Caco-2 (cell line): ENCODE measurements at regions not wholly inside any gene's neighbourhood (a gene's known extent, or its start where the extent isn't known, plus 50 kb on each side); places are given as distances from the start of the nearest gene placed in this dataset.

Source experiments
- BruUV-seq: library from RNA; stranded (reverse); fragments of 400-500 nt; replicated peaks from 2 replicates; lab custom pipeline; 2021; lab: Mats Ljungman, UMichigan
- CTCF ChIA-PET: fragments of 300-600 bp; sonication (Branson Sonifier 250); formaldehyde crosslinking; loops from one replicate; lab custom pipeline; 2022; ENCODE audit warnings: antibody characterized with exemption; lab: Charles Lee
- POLR2A ChIA-PET: fragments of 300-600 bp; sonication (Branson Sonifier 250); formaldehyde crosslinking; loops from one replicate; lab custom pipeline; 2022; ENCODE audit warnings: antibody characterized with exemption; lab: Charles Lee
- DNase-seq, 2 experiments: peaks; one replicate each; pipeline versions ENCODE4 v3.0.0 to v3.0.0-alpha.2; 2020 to 2022
- H3K27me3 ChIP-seq: replicated peaks from 2 replicates; pipeline ENCODE4 v1.6.0; 2011; ENCODE audit warnings: low read length; ENCODE audit not compliant: control insufficient read depth, insufficient read depth
- H3K36me3 ChIP-seq: 2 replicates; pipeline ENCODE4 v1.5.1; 2011; ENCODE audit warnings: low read length; ENCODE audit not compliant: control insufficient read depth, insufficient read depth
- H3K4me1 ChIP-seq: fragments of 250-450 bp; sonication (Bioruptor Pico); 2 replicates; pipeline ENCODE4 v1.5.1; 2020; ENCODE audit warnings: mild to moderate bottlenecking
- H3K4me3 ChIP-seq: 2 replicates; pipeline ENCODE4 v1.5.1; 2011; ENCODE audit warnings: low read depth, mild to moderate bottlenecking, control low read depth, low read length
- H3K9me3 ChIP-seq: fragments of 250-450 bp; sonication (Bioruptor Pico); 2 replicates; pipeline ENCODE4 v1.5.1; 2020; ENCODE audit warnings: mild to moderate bottlenecking, moderate library complexity
- H3K27ac Mint-ChIP-seq: one replicate; pipeline ENCODE4 v1.8.0; 2022; ENCODE audit warnings: mixed read lengths; ENCODE audit not compliant: unreplicated experiment
- H3K27me3 Mint-ChIP-seq: one replicate; pipeline ENCODE4 v1.8.0; 2022; ENCODE audit warnings: mixed read lengths; ENCODE audit not compliant: insufficient read depth, unreplicated experiment
- H3K36me3 Mint-ChIP-seq: one replicate; pipeline ENCODE4 v1.8.0; 2022; ENCODE audit warnings: mild to moderate bottlenecking, mixed read lengths; ENCODE audit not compliant: insufficient read depth, unreplicated experiment
- H3K4me1 Mint-ChIP-seq: one replicate; pipeline ENCODE4 v1.8.0; 2022; ENCODE audit warnings: low read depth, mixed read lengths; ENCODE audit not compliant: unreplicated experiment
- H3K4me3 Mint-ChIP-seq: one replicate; pipeline ENCODE4 v1.8.0; 2022; ENCODE audit warnings: mild to moderate bottlenecking, moderate library complexity, mixed read lengths; ENCODE audit not compliant: unreplicated experiment
- H3K9me3 Mint-ChIP-seq: one replicate; pipeline ENCODE4 v1.8.0; 2022; ENCODE audit warnings: mixed read lengths; ENCODE audit not compliant: unreplicated experiment
- CTCF ChIP-seq, 2 experiments: fragments of 200-600 bp in 1 of 2; IDR thresholded peaks; 1 replicate in 1 of 2; 2 replicates in 1 of 2; pipeline versions ENCODE4 v1.5.1 to v1.8.0; 2011 to 2022; ENCODE audit warnings: antibody characterized with exemption in 1 of 2, control low read depth in 1 of 2, inconsistent platforms in 1 of 2, low read depth in 1 of 2, low read length in 1 of 2, mild to moderate bottlenecking in 1 of 2, moderate library complexity in 1 of 2; ENCODE audit not compliant: insufficient read depth in 1 of 2, severe bottlenecking in 1 of 2, unreplicated experiment in 1 of 2
- intact Hi-C: fragments of 100-400 bp; cut with micrococcal nuclease; formaldehyde crosslinking; loops from one replicate; pipeline ENCODE4 v1.10.0; 2022; ENCODE audit not compliant: unreplicated experiment

DNA sequence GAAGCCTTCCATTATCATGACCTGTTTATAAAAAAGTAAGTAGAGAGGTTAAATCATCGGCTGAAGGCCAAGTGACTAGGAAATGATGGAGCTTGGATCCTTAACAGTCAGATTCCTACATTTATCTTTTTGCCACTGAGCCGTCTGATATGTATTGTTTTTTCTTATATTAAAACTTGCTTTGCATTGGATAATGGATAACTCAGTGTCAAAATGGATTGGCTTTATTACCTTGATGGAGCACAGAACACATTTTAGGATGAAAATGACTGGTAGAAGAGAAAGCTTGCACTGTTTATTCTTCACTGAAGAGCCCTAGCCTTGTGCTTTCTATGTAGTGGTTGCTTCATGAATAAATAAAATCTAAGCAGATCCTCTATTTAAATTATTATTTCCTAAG lies 54.2 kb upstream of the TSPAN5 start:
- Mint-ChIP-seq H3K27ac (no peak overlapping the region), H3K36me3 (no peaks in the 10 kb centered on the region), H3K27me3 (no peaks in the 10 kb centered on the region), H3K9me3 (peaks cover 30% of the 10 kb centered on the region), H3K4me1 (peaks cover 6% of the 10 kb centered on the region), H3K4me3 (no peak overlapping the region)
- Histone ChIP-seq H3K4me3 (no peak overlapping the region), H3K27me3 (no peaks in the 10 kb centered on the region), H3K36me3 (no peaks in the 10 kb centered on the region), H3K4me1 (peaks cover 14% of the 10 kb centered on the region), H3K9me3 (peaks cover 7% of the 10 kb centered on the region; the same call in 1 of the 2 replicates)
- no peak for TF ChIP-seq CTCF (IDR thresholded peaks at IDR 0.05; ENCODE audit: insufficient read depth in 1 of 2, low read depth in 1 of 2, low read length in 1 of 2, severe bottlenecking in 1 of 2, unreplicated experiment in 1 of 2)
- intact Hi-C loops: no loop called here
- no TSS peak for BruUV-seq
- DNase-seq: no peak
- POLR2A ChIA-PET: no interaction called here
- CTCF ChIA-PET: no interaction called here

GRCh38 chr4:98711526-98711925 lies 53.1 kb upstream of the TSPAN5 start:
- H3K4me3 Mint-ChIP-seq: no peak overlapping the region

GRCh38 chr4:98710831-98711230 lies 52.4 kb upstream of the TSPAN5 start:
- Histone ChIP-seq H3K4me1 (peaks cover 14% of the 10 kb centered on the region), H3K4me3 (no peak overlapping the region), H3K27me3 (no peaks in the 10 kb centered on the region), H3K9me3 (peaks cover 10% of the 10 kb centered on the region), H3K36me3 (no peaks in the 10 kb centered on the region)
- DNase-seq: no peak
- POLR2A ChIA-PET: no interaction called here
- TF ChIP-seq CTCF (IDR thresholded peaks at IDR 0.05; ENCODE audit: insufficient read depth in 1 of 2, low read depth in 1 of 2, low read length in 1 of 2, severe bottlenecking in 1 of 2, unreplicated experiment in 1 of 2): no peak
- BruUV-seq: no TSS peak
- H3K27me3 Mint-ChIP-seq: no peaks in the 10 kb centered on the region
- CTCF ChIA-PET: no interaction called here
- no peak overlapping the region for H3K27ac Mint-ChIP-seq
- intact Hi-C loops: no loop called here
- H3K36me3 Mint-ChIP-seq: no peaks in the 10 kb centered on the region
- H3K4me3 Mint-ChIP-seq: no peak overlapping the region
- peaks cover 37% of the 10 kb centered on the region for H3K9me3 Mint-ChIP-seq
- H3K4me1 Mint-ChIP-seq: peaks cover 6% of the 10 kb centered on the region

More at GRCh38 chr4:98711526-98711925, 53.1 kb upstream of the TSPAN5 start:
- H3K27ac Mint-ChIP-seq: no peak overlapping the region
- peaks cover 14% of the 10 kb centered on the region for H3K4me1 ChIP-seq
- H3K4me1 Mint-ChIP-seq: peaks cover 6% of the 10 kb centered on the region
- no TSS peak for BruUV-seq
- intact Hi-C loops: no loop called here
- no peaks in the 10 kb centered on the region for H3K36me3 ChIP-seq
- H3K36me3 Mint-ChIP-seq: no peaks in the 10 kb centered on the region
- POLR2A ChIA-PET: no interaction called here
- no peak for TF ChIP-seq CTCF (IDR thresholded peaks at IDR 0.05; ENCODE audit: insufficient read depth in 1 of 2, low read depth in 1 of 2, low read length in 1 of 2, severe bottlenecking in 1 of 2, unreplicated experiment in 1 of 2)
- no peaks in the 10 kb centered on the region for H3K27me3 Mint-ChIP-seq
- no peak overlapping the region for H3K4me3 ChIP-seq
- DNase-seq: no peak
- peaks cover 30% of the 10 kb centered on the region for H3K9me3 Mint-ChIP-seq
- CTCF ChIA-PET: no interaction called here
- H3K27me3 ChIP-seq: no peaks in the 10 kb centered on the region
- peaks cover 7% of the 10 kb centered on the region; the same call in 1 of the 2 replicates for H3K9me3 ChIP-seq
